Testis (tissue), 2 donors: ENCODE measurements at regions not wholly inside any gene's neighbourhood (a gene's known extent, or its start where the extent isn't known, plus 50 kb on each side); places are given as distances from the start of the nearest gene placed in this dataset.

Experiments used
- DNase-seq: peaks from one replicate; pipeline ENCODE4 v3.0.0-alpha.2; 2019
- H3K27ac ChIP-seq, 2 donors: fragments of 200-600 bp; sonication (generic); one replicate each; pipeline ENCODE4 v1.5.1; 2019
- H3K27me3 ChIP-seq: fragments of 200-600 bp; sonication (generic); one replicate; pipeline ENCODE4 v1.5.1; 2019
- H3K36me3 ChIP-seq: fragments of 200-600 bp; sonication (generic); one replicate; pipeline ENCODE4 v1.5.1; 2017; ENCODE audit warnings: low read depth; ENCODE audit errors: missing control alignments
- H3K4me1 ChIP-seq: fragments of 200-600 bp; sonication (generic); one replicate; pipeline ENCODE4 v1.5.1; 2019
- H3K4me3 ChIP-seq, 2 donors: fragments of 200-600 bp; sonication (generic); one replicate each; pipeline ENCODE4 v1.5.1; 2017 to 2019
- H3K9me3 ChIP-seq: fragments of 200-600 bp; sonication (generic); one replicate; pipeline ENCODE4 v1.5.1; 2017
- CTCF ChIP-seq, 3 experiments: fragments of 450-650 bp in 2 of 3; fragments of 200-600 bp in 1 of 3; sonication (generic) in 1 of 3; IDR thresholded peaks; one replicate each; pipeline ENCODE4 v1.5.1; 2016 to 2019; ENCODE audit warnings: antibody characterized with exemption in 3 of 3, mild to moderate bottlenecking in 2 of 3, moderate library complexity in 1 of 3
- POLR2A ChIP-seq: fragments of 450-650 bp; IDR thresholded peaks from one replicate; pipeline ENCODE4 v1.6.1; 2017; ENCODE audit warnings: antibody characterized with exemption, mild to moderate bottlenecking, moderate library complexity
- WGBS, 2 donors: methylation state at CpG; one replicate each; pipeline ENCODE4 v1.1.5; 2018; 5-methylcytosine and 5-hydroxymethylcytosine counted together
- intact Hi-C: fragments of 100-400 bp; cut with DNase I; formaldehyde crosslinking; loops from one replicate; pipeline ENCODE4 v1.15.1; 2023; ENCODE audit warnings: low total_unique reads

- H3K9me3 ChIP-seq, result no peaks in the 10 kb centered on the region
- no peaks in the 10 kb centered on the region for H3K36me3 ChIP-seq
- no peaks in the 10 kb centered on the region for H3K27me3 ChIP-seq
- 88 to 93% methylated on average over 8 to 10 of the region's 11 CpGs for WGBS, 2 donors
- H3K27ac ChIP-seq, result no peak overlapping the region
- DNase-seq, result no peak
- H3K4me3 ChIP-seq, result no peak overlapping the region
- intact Hi-C loops, result no loop called here
- peaks cover 2% of the 10 kb centered on the region for H3K4me1 ChIP-seq
- TF ChIP-seq POLR2A (no peak), CTCF (IDR thresholded peaks at IDR 0.05) (no peak)
These were observed 257.3 kb downstream of the GLI2 start for GRCh38 chr2:120992791-120993555.

GRCh38 chr2:120993661-120994060, 258.0 kb downstream of the GLI2 start:
- Histone ChIP-seq H3K4me3 (no peak overlapping the region), H3K4me1 (no peaks in the 10 kb centered on the region), H3K27ac (no peak overlapping the region), H3K27me3 (no peaks in the 10 kb centered on the region), H3K9me3 (no peaks in the 10 kb centered on the region), H3K36me3 (no peaks in the 10 kb centered on the region)
- TF ChIP-seq CTCF (IDR thresholded peaks at IDR 0.05) (no peak), POLR2A (no peak)
- DNase-seq, result no peak
- intact Hi-C loops, result no loop called here
- 79 to 82% methylated on average over 6 to 9 of the region's 9 CpGs for WGBS, 2 donors

- Histone ChIP-seq H3K4me3 (no peak overlapping the region), H3K27ac (no peak overlapping the region), H3K27me3 (no peaks in the 10 kb centered on the region), H3K36me3 (no peaks in the 10 kb centered on the region), H3K4me1 (no peaks in the 10 kb centered on the region), H3K9me3 (no peaks in the 10 kb centered on the region)
- no peak for DNase-seq
- intact Hi-C loops, result no loop called here
- WGBS, 2 donors, result 92% methylated on average over 14 of the region's 14 CpGs
- TF ChIP-seq CTCF (IDR thresholded peaks at IDR 0.05) (no peak), POLR2A (no peak)
These were observed 258.8 kb downstream of the GLI2 start for GRCh38 chr2:120994301-120994995.

DNA sequence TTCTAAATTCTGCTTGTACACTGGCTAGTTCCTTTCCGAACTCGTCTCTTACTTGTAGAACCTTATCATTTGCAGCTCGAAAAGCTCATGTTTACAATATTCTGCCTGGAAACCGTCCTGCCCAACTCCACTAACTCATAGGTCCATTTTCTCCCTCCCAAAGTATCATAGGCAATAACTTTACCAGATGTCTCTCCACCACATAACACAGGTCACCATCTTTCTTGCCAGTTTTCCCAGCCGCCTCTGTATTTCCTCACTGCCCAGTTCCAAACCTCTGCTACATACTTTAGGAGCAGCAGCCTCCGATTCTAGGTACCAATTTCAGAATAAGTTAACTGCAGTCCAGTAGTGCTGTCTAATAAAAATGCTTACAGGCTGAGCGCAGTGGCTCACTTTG, 259.5 kb downstream of the GLI2 start:
- H3K9me3 ChIP-seq, result no peaks in the 10 kb centered on the region
- DNase-seq, result no peak
- whole genome bisulfite sequencing, 2 donors, result 76 to 86% methylated on average over 7 of the region's 7 CpGs
- no peaks in the 10 kb centered on the region for H3K4me1 ChIP-seq
- H3K36me3 ChIP-seq, result no peaks in the 10 kb centered on the region
- H3K27ac ChIP-seq, result no peak overlapping the region
- TF ChIP-seq CTCF (IDR thresholded peaks at IDR 0.05) (no peak), POLR2A (no peak)
- no peaks in the 10 kb centered on the region for H3K27me3 ChIP-seq
- no peak overlapping the region for H3K4me3 ChIP-seq
- intact Hi-C loops, result no loop called here
